ENCODE measurements at regions not wholly inside any gene's neighbourhood (a gene's known extent, or its start where the extent isn't known, plus 50 kb on each side); places are given as distances from the start of the nearest gene placed in this dataset.
"Not testable (repeated sequence)": the region's sequence is repeated elsewhere in the genome, so short reads cannot be mapped to it uniquely, and the experiment has no call there.

DNA sequence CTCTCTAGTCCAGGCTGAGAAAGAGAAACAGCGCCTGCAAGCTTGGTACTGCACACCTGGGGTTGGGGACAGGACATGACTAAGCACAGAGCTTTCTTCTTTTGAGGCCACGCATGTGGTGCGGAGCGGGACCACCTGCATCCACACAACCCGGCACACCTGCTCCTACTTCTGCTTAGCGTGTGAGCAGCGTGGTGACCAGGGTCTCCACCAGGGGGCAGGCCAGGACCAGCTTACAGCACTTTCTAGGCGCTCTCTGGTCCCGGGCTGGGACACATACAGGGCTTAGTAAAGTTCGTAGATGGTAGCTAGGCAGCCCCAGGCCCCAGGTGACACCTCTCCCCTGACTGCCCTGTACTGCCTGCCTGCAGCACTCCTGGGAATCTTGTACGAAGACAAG, 89.7 kb upstream of the HMX1 start:
- not testable (repeated sequence) for H3K36me3 ChIP-seq; H3K4me3 ChIP-seq (ENCODE audit: low read depth in 1 of 2, low read length in 1 of 2); H3K9me3 ChIP-seq; H3K27ac ChIP-seq; H3K4me1 ChIP-seq (ENCODE audit: control insufficient read depth in 1 of 2, insufficient read depth in 1 of 2, low read depth in 1 of 2, low read length in 1 of 2)
- peaks cover 46% of the 10 kb centered on the region for H3K27me3 ChIP-seq

DNA sequence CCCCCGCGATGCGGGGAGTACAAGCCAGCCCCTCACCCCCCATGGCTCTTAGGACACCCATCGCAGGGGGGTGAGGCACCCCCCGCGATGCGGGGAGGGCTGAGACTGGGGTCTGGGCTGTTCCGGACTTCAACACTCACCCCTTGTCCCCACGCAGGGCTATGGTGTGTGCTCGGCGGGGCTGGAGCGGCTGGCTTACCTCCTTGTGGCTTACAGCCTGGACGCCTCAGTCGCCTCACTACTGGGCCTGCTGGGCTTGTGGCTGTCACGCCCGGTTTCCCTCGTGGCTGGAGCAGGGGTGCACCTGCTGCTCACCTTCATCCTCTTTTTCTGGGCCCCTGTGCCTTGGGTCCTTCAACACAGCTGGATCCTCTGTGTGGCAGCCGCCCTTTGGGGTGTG, 87.8 kb upstream of the HMX1 start:
- H3K27ac ChIP-seq; H3K4me3 ChIP-seq (ENCODE audit: low read depth in 1 of 2, low read length in 1 of 2); H3K4me1 ChIP-seq (ENCODE audit: control insufficient read depth in 1 of 2, insufficient read depth in 1 of 2, low read depth in 1 of 2, low read length in 1 of 2): not testable (repeated sequence)

DNA sequence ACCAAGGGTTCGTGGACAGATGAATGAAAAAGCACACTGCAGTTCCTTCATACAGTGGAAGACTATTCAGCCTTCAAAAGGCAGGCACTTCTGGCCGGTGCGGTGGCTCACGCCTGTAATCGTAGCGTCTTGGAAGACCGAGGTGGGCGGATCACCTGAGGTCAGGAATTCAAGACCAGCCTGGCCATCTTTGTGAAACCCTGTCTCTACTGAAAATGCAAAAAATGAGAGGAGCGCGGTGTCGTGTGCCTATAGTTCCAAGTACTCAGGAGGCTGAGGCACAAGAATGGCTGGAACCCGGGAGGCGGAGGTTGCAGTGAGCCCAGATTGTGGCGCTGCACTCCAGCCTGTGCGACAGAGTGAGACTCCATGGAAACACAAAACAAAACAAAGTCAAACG, 82.4 kb upstream of the HMX1 start:
- not testable (repeated sequence) for H3K9me3 ChIP-seq; H3K4me3 ChIP-seq (ENCODE audit: low read depth in 1 of 2, low read length in 1 of 2); H3K27me3 ChIP-seq; H3K4me1 ChIP-seq (ENCODE audit: control insufficient read depth in 1 of 2, insufficient read depth in 1 of 2, low read depth in 1 of 2, low read length in 1 of 2); H3K36me3 ChIP-seq; H3K27ac ChIP-seq

More for the DNA sequence above, 87.8 kb upstream of the HMX1 start:
- H3K27me3 ChIP-seq = peaks cover 33% of the 10 kb centered on the region
- H3K9me3 ChIP-seq, H3K36me3 ChIP-seq: not testable (repeated sequence)

DNA sequence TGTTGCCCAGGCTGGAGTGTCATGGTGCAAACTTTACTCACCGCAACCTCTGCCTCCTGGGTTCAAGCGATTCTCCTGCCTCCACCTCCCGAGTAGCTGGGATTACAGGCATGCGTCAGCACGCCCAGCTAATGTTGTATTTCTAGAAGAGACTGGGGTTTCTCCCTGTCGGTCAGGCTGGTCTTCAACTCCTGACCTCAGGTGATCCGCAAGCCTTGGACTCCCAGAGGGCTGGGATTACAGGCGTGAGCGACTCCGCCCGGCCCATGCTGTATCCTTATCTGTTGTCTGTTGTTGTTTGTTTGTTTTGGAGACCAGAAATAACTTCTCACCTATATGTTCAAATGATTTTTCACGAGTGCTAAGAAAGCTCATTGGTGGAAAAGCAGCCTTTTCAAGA, 81.2 kb upstream of the HMX1 start:
- not testable (repeated sequence) for H3K4me3 ChIP-seq (ENCODE audit: low read depth in 1 of 2, low read length in 1 of 2); H3K27me3 ChIP-seq; H3K4me1 ChIP-seq (ENCODE audit: control insufficient read depth in 1 of 2, insufficient read depth in 1 of 2, low read depth in 1 of 2, low read length in 1 of 2); H3K27ac ChIP-seq; H3K9me3 ChIP-seq; H3K36me3 ChIP-seq

DNA sequence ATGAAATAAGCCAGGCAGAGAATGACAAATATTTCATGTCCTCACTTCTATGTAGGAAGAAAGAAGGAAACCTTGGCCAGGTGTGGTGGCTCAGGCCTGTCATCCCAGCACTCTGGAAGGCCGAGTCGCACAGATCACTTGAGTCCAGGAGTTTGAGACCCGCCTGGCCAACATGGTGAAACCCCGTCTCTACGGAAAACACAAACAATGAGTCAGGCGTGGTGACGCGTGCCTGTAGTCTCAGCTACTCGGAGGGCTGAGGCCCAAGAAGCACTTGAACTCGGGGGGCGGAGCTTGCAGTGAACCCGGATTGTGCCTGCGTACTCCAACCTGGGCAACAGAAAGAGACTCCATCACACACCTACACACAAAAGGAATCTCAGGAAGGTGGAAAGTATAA, 80.5 kb upstream of the HMX1 start:
- not testable (repeated sequence) for H3K27me3 ChIP-seq; H3K36me3 ChIP-seq; H3K4me1 ChIP-seq (ENCODE audit: control insufficient read depth in 1 of 2, insufficient read depth in 1 of 2, low read depth in 1 of 2, low read length in 1 of 2); H3K4me3 ChIP-seq (ENCODE audit: low read depth in 1 of 2, low read length in 1 of 2); H3K27ac ChIP-seq; H3K9me3 ChIP-seq

DNA sequence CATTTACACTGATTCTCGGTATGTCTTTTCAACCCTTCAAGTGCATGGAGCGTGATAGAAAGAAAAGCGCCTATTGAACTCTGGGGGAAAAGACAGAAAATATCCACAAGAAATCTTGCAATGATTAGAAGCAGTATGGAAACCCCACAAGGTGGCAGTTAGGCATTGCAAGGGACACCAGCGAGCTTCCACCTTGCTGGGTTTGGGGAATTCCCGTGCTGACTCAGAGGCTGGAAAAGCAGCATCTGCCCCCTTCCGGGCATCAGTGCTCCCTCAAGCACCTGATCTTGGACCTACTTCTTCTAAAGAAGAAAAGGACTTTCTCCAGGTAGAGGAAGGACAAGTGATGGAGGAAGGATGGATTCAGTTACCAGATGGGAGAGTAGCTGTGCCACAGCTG, 73.9 kb upstream of the HMX1 start:
- H3K4me1 ChIP-seq (ENCODE audit: control insufficient read depth in 1 of 2, insufficient read depth in 1 of 2, low read depth in 1 of 2, low read length in 1 of 2); H3K4me3 ChIP-seq (ENCODE audit: low read depth in 1 of 2, low read length in 1 of 2); H3K36me3 ChIP-seq; H3K9me3 ChIP-seq; H3K27me3 ChIP-seq; H3K27ac ChIP-seq: not testable (repeated sequence)

DNA sequence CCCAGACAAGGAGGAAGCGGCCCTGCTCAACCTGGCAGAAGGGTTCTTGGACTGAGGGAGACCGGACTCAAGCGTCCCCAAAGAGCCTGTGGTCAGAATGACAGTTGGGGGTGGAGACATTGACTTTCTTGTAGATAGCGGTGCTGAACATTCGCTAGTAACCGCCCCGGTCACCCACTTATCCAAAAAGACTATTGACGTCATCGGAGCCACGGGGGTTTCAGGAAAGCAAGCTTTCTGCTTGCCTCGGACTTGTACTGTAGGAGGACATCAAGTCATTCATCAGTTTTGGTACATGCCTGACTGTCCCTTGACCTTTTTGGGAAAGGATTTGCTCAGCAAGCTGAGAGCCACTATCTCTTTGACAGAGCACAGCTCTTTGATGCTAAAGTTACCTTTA, 71.7 kb upstream of the HMX1 start:
- H3K4me1 ChIP-seq (ENCODE audit: control insufficient read depth in 1 of 2, insufficient read depth in 1 of 2, low read depth in 1 of 2, low read length in 1 of 2); H3K9me3 ChIP-seq; H3K36me3 ChIP-seq; H3K27ac ChIP-seq; H3K4me3 ChIP-seq (ENCODE audit: low read depth in 1 of 2, low read length in 1 of 2): not testable (repeated sequence)
- peaks cover 14% of the 10 kb centered on the region for H3K27me3 ChIP-seq

DNA sequence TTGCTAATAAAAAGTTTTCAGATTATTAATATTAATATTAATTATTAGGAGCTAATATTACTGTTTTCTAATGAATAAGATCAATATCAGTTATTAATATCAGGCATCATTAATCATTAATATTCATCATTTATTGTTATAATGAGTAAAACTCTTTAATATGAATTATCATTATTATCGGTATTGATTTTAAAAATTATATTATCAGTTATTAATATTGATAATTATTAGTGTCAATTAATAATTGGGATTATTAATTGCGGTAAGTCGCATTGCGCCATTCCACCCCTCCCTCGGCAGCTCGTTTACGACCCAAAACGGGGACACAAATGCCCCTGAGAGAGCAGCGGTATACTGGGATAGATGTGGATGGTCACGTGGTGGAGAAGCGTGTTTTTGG, 70.4 kb upstream of the HMX1 start:
- H3K9me3 ChIP-seq = not testable (repeated sequence)

DNA sequence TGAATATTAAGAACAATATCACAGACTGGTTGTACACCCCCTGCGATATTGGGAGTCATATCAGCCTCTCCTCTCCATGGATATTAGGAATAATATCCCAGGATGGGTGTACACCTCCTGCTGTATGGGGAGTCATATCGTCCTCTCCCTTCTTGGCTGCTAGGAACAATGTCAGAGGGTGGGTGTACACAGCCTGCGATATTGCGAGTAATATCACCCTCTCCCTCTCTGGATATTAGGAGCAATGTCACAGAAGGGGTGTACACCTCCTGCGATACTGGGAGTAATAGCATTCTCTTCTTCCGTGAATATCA, 69.8 kb upstream of the HMX1 start:
- H3K27ac ChIP-seq; H3K4me3 ChIP-seq (ENCODE audit: low read depth in 1 of 2, low read length in 1 of 2); H3K36me3 ChIP-seq; H3K9me3 ChIP-seq; H3K4me1 ChIP-seq (ENCODE audit: control insufficient read depth in 1 of 2, insufficient read depth in 1 of 2, low read depth in 1 of 2, low read length in 1 of 2): not testable (repeated sequence)
- peaks cover 14% of the 10 kb centered on the region for H3K27me3 ChIP-seq

More for the DNA sequence above, 70.4 kb upstream of the HMX1 start:
- not testable (repeated sequence) for H3K27ac ChIP-seq; H3K4me3 ChIP-seq (ENCODE audit: low read depth in 1 of 2, low read length in 1 of 2); H3K36me3 ChIP-seq; H3K4me1 ChIP-seq (ENCODE audit: control insufficient read depth in 1 of 2, insufficient read depth in 1 of 2, low read depth in 1 of 2, low read length in 1 of 2)
- peaks cover 14% of the 10 kb centered on the region for H3K27me3 ChIP-seq

DNA sequence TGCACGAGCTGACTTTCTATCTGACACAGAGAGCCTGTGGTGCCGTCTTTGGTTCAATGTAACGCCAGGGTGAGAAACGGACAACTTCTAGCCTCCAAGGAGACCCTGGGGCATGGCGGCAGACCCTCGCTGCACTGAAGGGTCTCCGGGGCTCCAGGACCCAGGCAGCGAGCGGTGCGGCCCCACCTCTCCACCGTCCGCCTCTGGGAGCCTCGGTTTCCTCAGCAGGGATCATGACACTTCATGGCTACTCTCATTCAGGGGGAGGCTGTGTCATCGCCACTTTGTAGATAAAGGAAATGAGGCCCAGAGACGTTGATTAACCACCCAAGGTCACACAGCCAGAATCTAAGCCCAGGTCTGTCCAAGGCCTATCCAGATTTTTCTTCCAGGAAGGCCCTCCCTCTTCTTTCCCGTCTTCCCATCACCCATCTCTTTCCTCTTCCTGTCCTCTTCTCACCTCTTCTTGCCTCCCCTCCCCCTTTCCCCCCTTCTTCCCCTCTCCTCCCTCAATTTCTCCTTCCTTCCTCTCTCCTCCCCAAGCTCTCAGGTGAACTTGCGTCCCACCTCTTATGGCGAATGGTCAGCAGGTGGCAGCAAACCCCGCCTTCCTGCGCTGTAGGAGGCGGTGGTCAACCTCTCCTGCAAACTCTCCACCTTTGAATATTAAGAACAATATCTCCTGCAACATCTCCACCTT, 69.3 kb upstream of the HMX1 start:
- H3K4me3 ChIP-seq (ENCODE audit: low read depth in 1 of 2, low read length in 1 of 2) = no peak overlapping the region
- no peaks in the 10 kb centered on the region for H3K4me1 ChIP-seq (ENCODE audit: control insufficient read depth in 1 of 2, insufficient read depth in 1 of 2, low read depth in 1 of 2, low read length in 1 of 2)
- no peaks in the 10 kb centered on the region for H3K36me3 ChIP-seq
- no peak overlapping the region for H3K27ac ChIP-seq
- TF ChIP-seq, protein P1, sequence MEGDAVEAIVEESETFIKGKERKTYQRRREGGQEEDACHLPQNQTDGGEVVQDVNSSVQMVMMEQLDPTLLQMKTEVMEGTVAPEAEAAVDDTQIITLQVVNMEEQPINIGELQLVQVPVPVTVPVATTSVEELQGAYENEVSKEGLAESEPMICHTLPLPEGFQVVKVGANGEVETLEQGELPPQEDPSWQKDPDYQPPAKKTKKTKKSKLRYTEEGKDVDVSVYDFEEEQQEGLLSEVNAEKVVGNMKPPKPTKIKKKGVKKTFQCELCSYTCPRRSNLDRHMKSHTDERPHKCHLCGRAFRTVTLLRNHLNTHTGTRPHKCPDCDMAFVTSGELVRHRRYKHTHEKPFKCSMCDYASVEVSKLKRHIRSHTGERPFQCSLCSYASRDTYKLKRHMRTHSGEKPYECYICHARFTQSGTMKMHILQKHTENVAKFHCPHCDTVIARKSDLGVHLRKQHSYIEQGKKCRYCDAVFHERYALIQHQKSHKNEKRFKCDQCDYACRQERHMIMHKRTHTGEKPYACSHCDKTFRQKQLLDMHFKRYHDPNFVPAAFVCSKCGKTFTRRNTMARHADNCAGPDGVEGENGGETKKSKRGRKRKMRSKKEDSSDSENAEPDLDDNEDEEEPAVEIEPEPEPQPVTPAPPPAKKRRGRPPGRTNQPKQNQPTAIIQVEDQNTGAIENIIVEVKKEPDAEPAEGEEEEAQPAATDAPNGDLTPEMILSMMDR (IDR thresholded peaks at IDR 0.05) = no peak
- peaks cover 14% of the 10 kb centered on the region for H3K27me3 ChIP-seq
- H3K9me3 ChIP-seq = no peaks in the 10 kb centered on the region
